ENCODE measurements at regions not wholly inside any gene's neighbourhood (a gene's known extent, or its start where the extent isn't known, plus 50 kb on each side); places are given as distances from the start of the nearest gene placed in this dataset.

GRCh38 chr9:81498576-81498975 lies 190.8 kb downstream of the TLE1 start:
- Mint-ChIP-seq H3K9me3 (peaks cover 0 to 7% (median 3%) of the 10 kb centered on the region in 5 donors), H3K27me3 (no peaks in the 10 kb centered on the region), H3K36me3 (no peaks in the 10 kb centered on the region), H3K4me1 (no peaks in the 10 kb centered on the region), H3K27ac (no peak overlapping the region), H3K4me3 (no peak overlapping the region)
- Histone ChIP-seq H3K4me3 (ENCODE audit: low read length) (no peak overlapping the region), H3K36me3 (ENCODE audit: insufficient read depth, low read length) (no peaks in the 10 kb centered on the region), H3K27me3 (ENCODE audit: insufficient read depth, low read length, poor library complexity, severe bottlenecking) (no peaks in the 10 kb centered on the region), H3K4me1 (ENCODE audit: insufficient read depth, low read length) (no peaks in the 10 kb centered on the region), H3K27ac (ENCODE audit: low read depth, low read length) (no peak overlapping the region), H3K9me3 (ENCODE audit: low read length) (no peaks in the 10 kb centered on the region)
- POLR2A ChIA-PET: no interaction called here
- CTCF ChIA-PET: no interaction called here
- no peak for DNase-seq

GRCh38 chr9:81497091-81497490 lies 192.3 kb downstream of the TLE1 start:
- H3K4me1 ChIP-seq (ENCODE audit: insufficient read depth, low read length): no peaks in the 10 kb centered on the region
- Mint-ChIP-seq H3K36me3 (no peaks in the 10 kb centered on the region), H3K27me3 (no peaks in the 10 kb centered on the region)

GRCh38 chr9:81492710-81493447 lies 196.5 kb downstream of the TLE1 start:
- H3K27ac Mint-ChIP-seq: no peak overlapping the region
- DNase-seq: no peak
- Histone ChIP-seq H3K36me3 (ENCODE audit: insufficient read depth, low read length) (no peaks in the 10 kb centered on the region), H3K4me1 (ENCODE audit: insufficient read depth, low read length) (no peaks in the 10 kb centered on the region), H3K27ac (ENCODE audit: low read depth, low read length) (no peak overlapping the region), H3K4me3 (ENCODE audit: low read length) (no peak overlapping the region), H3K27me3 (ENCODE audit: insufficient read depth, low read length, poor library complexity, severe bottlenecking) (no peaks in the 10 kb centered on the region), H3K9me3 (ENCODE audit: low read length) (no peaks in the 10 kb centered on the region)
- no peaks in the 10 kb centered on the region for H3K4me1 Mint-ChIP-seq
- ChIA-PET POLR2A (no interaction called here), CTCF (no interaction called here)
- H3K4me3 Mint-ChIP-seq: no peak overlapping the region
- no peaks in the 10 kb centered on the region for H3K27me3 Mint-ChIP-seq
- no peaks in the 10 kb centered on the region for H3K36me3 Mint-ChIP-seq
- peaks cover 0 to 10% (median 3%) of the 10 kb centered on the region in 5 donors for H3K9me3 Mint-ChIP-seq

More at GRCh38 chr9:81497091-81497490, 192.3 kb downstream of the TLE1 start:
- H3K4me3 Mint-ChIP-seq: no peak overlapping the region
- Histone ChIP-seq H3K36me3 (ENCODE audit: insufficient read depth, low read length) (no peaks in the 10 kb centered on the region), H3K9me3 (ENCODE audit: low read length) (no peaks in the 10 kb centered on the region), H3K27me3 (ENCODE audit: insufficient read depth, low read length, poor library complexity, severe bottlenecking) (no peaks in the 10 kb centered on the region), H3K4me3 (ENCODE audit: low read length) (no peak overlapping the region), H3K27ac (ENCODE audit: low read depth, low read length) (no peak overlapping the region)
- POLR2A ChIA-PET: no interaction called here
- H3K9me3 Mint-ChIP-seq: peaks cover 0 to 7% (median 3%) of the 10 kb centered on the region in 5 donors
- CTCF ChIA-PET: no interaction called here
- no peak for DNase-seq
- H3K4me1 Mint-ChIP-seq: no peaks in the 10 kb centered on the region
- no peak overlapping the region for H3K27ac Mint-ChIP-seq

GRCh38 chr9:81490605-81491331 lies 198.6 kb downstream of the TLE1 start:
- no peak overlapping the region for H3K27ac ChIP-seq (ENCODE audit: low read depth, low read length)
- no peaks in the 10 kb centered on the region for H3K36me3 ChIP-seq (ENCODE audit: insufficient read depth, low read length)
- Mint-ChIP-seq H3K27ac (no peak overlapping the region), H3K4me3 (no peak overlapping the region), H3K4me1 (no peaks in the 10 kb centered on the region), H3K36me3 (no peaks in the 10 kb centered on the region), H3K27me3 (no peaks in the 10 kb centered on the region), H3K9me3 (peaks cover 0 to 8% (median 1%) of the 10 kb centered on the region in 5 donors)
- DNase-seq: no peak
- no peaks in the 10 kb centered on the region for H3K27me3 ChIP-seq (ENCODE audit: insufficient read depth, low read length, poor library complexity, severe bottlenecking)
- ChIA-PET CTCF (no interaction called here), POLR2A (no interaction called here)
- no peak overlapping the region for H3K4me3 ChIP-seq (ENCODE audit: low read length)
- H3K4me1 ChIP-seq (ENCODE audit: insufficient read depth, low read length): no peaks in the 10 kb centered on the region
- no peaks in the 10 kb centered on the region for H3K9me3 ChIP-seq (ENCODE audit: low read length)

GRCh38 chr9:81489046-81489445 lies 200.3 kb downstream of the TLE1 start:
- no peaks in the 10 kb centered on the region for H3K4me1 ChIP-seq (ENCODE audit: insufficient read depth, low read length)
- H3K36me3 ChIP-seq (ENCODE audit: insufficient read depth, low read length): no peaks in the 10 kb centered on the region
- H3K4me3 Mint-ChIP-seq: no peak overlapping the region
- no peak overlapping the region for H3K4me3 ChIP-seq (ENCODE audit: low read length)
- CTCF ChIA-PET: no interaction called here
- POLR2A ChIA-PET: no interaction called here
- H3K4me1 Mint-ChIP-seq: no peaks in the 10 kb centered on the region
- peaks cover 0 to 5% (median 1%) of the 10 kb centered on the region in 5 donors for H3K9me3 Mint-ChIP-seq
- H3K36me3 Mint-ChIP-seq: no peaks in the 10 kb centered on the region
- no peak overlapping the region for H3K27ac ChIP-seq (ENCODE audit: low read depth, low read length)
- DNase-seq: no peak
- no peaks in the 10 kb centered on the region for H3K27me3 Mint-ChIP-seq
- no peaks in the 10 kb centered on the region for H3K27me3 ChIP-seq (ENCODE audit: insufficient read depth, low read length, poor library complexity, severe bottlenecking)
- H3K9me3 ChIP-seq (ENCODE audit: low read length): no peaks in the 10 kb centered on the region
- H3K27ac Mint-ChIP-seq: no peak overlapping the region

- ChIA-PET CTCF (no interaction called here), POLR2A (no interaction called here)
- Histone ChIP-seq H3K27me3 (ENCODE audit: insufficient read depth, low read length, poor library complexity, severe bottlenecking) (no peaks in the 10 kb centered on the region), H3K4me1 (ENCODE audit: insufficient read depth, low read length) (no peaks in the 10 kb centered on the region), H3K9me3 (ENCODE audit: low read length) (no peaks in the 10 kb centered on the region), H3K27ac (ENCODE audit: low read depth, low read length) (no peak overlapping the region), H3K4me3 (ENCODE audit: low read length) (no peak overlapping the region), H3K36me3 (ENCODE audit: insufficient read depth, low read length) (no peaks in the 10 kb centered on the region)
- Mint-ChIP-seq H3K36me3 (no peaks in the 10 kb centered on the region), H3K9me3 (peaks cover 2 to 10% (median 2%) of the 10 kb centered on the region in 5 donors), H3K4me3 (no peak overlapping the region), H3K4me1 (no peaks in the 10 kb centered on the region), H3K27ac (no peak overlapping the region), H3K27me3 (no peaks in the 10 kb centered on the region)
- DNase-seq: no peak
Measured at GRCh38 chr9:81480828-81481604, 208.3 kb downstream of the TLE1 start.

- peaks cover 2 to 10% (median 5%) of the 10 kb centered on the region in 5 donors for H3K9me3 Mint-ChIP-seq
- H3K4me3 ChIP-seq (ENCODE audit: low read length): no peak overlapping the region
- no peaks in the 10 kb centered on the region for H3K27me3 ChIP-seq (ENCODE audit: insufficient read depth, low read length, poor library complexity, severe bottlenecking)
- no peak for DNase-seq
- H3K4me3 Mint-ChIP-seq: no peak overlapping the region
- H3K36me3 Mint-ChIP-seq: no peaks in the 10 kb centered on the region
- H3K4me1 ChIP-seq (ENCODE audit: insufficient read depth, low read length): no peaks in the 10 kb centered on the region
- H3K27me3 Mint-ChIP-seq: peaks cover 0 to 2% of the 10 kb centered on the region in 2 donors
- no peak overlapping the region for H3K27ac Mint-ChIP-seq
- H3K36me3 ChIP-seq (ENCODE audit: insufficient read depth, low read length): no peaks in the 10 kb centered on the region
- ChIA-PET POLR2A (no interaction called here), CTCF (no interaction called here)
- H3K27ac ChIP-seq (ENCODE audit: low read depth, low read length): no peak overlapping the region
- no peaks in the 10 kb centered on the region for H3K9me3 ChIP-seq (ENCODE audit: low read length)
- H3K4me1 Mint-ChIP-seq: no peaks in the 10 kb centered on the region
Measured at GRCh38 chr9:81479573-81479972, 209.8 kb downstream of the TLE1 start.

GRCh38 chr9:81477669-81478068 lies 211.7 kb downstream of the TLE1 start:
- Histone ChIP-seq H3K27me3 (ENCODE audit: insufficient read depth, low read length, poor library complexity, severe bottlenecking) (no peaks in the 10 kb centered on the region), H3K9me3 (ENCODE audit: low read length) (no peaks in the 10 kb centered on the region), H3K27ac (ENCODE audit: low read depth, low read length) (no peak overlapping the region), H3K36me3 (ENCODE audit: insufficient read depth, low read length) (no peaks in the 10 kb centered on the region), H3K4me3 (ENCODE audit: low read length) (no peak overlapping the region), H3K4me1 (ENCODE audit: insufficient read depth, low read length) (no peaks in the 10 kb centered on the region)
- ChIA-PET CTCF (no interaction called here), POLR2A (no interaction called here)
- Mint-ChIP-seq H3K27ac (no peak overlapping the region), H3K36me3 (no peaks in the 10 kb centered on the region), H3K27me3 (peaks cover 0 to 2% of the 10 kb centered on the region in 2 donors), H3K4me1 (no peaks in the 10 kb centered on the region), H3K9me3 (peaks cover 2 to 10% (median 5%) of the 10 kb centered on the region in 5 donors), H3K4me3 (no peak overlapping the region)
- no peak for DNase-seq
